HCT116 (cell line): ENCODE measurements at regions not wholly inside any gene's neighbourhood (a gene's known extent, or its start where the extent isn't known, plus 50 kb on each side); places are given as distances from the start of the nearest gene placed in this dataset.

ENCODE experiments used
- ATAC-seq: fragments of 200-7000 bp; cut with Tn5 transposase; 2 replicates; pipeline ENCODE4 v1.9.1; 2020; ENCODE audit warnings: mild to moderate bottlenecking, moderate library complexity
- BruUV-seq: library from RNA; stranded (reverse); fragments of 400-500 nt; replicated peaks from 2 replicates; lab custom pipeline; 2021; lab: Mats Ljungman, UMichigan
- CTCF ChIA-PET: fragments of 300-600 bp; sonication (Branson Sonifier 250); formaldehyde crosslinking; loops from one replicate; lab custom pipeline; 2021; ENCODE audit warnings: antibody characterized with exemption; lab: Charles Lee
- POLR2A ChIA-PET: fragments of 300-600, 350-600 bp; sonication (Branson Sonifier 250); formaldehyde crosslinking; loops from one replicate; lab custom pipeline; 2021; ENCODE audit warnings: antibody characterized with exemption; lab: Charles Lee
- RAD21 ChIA-PET, 2 experiments: fragments of 300-600 bp; sonication (Branson Sonifier 250); formaldehyde crosslinking; loops; one replicate each; lab custom pipeline; 2023; ENCODE audit warnings: low total read pairs in 2 of 2; ENCODE audit not compliant: uncharacterized antibody in 2 of 2, unreplicated experiment in 2 of 2, low non-redundant PET in 1 of 2; lab: Charles Lee
- DNase-seq: peaks from one replicate; pipeline ENCODE4 v3.0.0-alpha.2; 2010; ENCODE audit warnings: low read depth, low spot score
- H2AFZ ChIP-seq: fragments of 200-600 bp; shearing (Covaris generic), sonication (generic); 2 replicates; pipeline ENCODE4 v1.6.1; 2017; ENCODE audit warnings: low read depth, mixed run types, mixed read lengths, antibody characterized with exemption, low read length; ENCODE audit not compliant: poor library complexity, severe bottlenecking
- H3K27ac ChIP-seq: 2 replicates; pipeline ENCODE4 v1.5.1; 2012; ENCODE audit warnings: low read depth, low read length
- H3K27me3 ChIP-seq: fragments of 200-600 bp; sonication (generic); 2 replicates; pipeline ENCODE4 v1.6.1; 2016; ENCODE audit warnings: mixed run types, low read length, mixed read lengths; ENCODE audit not compliant: insufficient read depth
- H3K36me3 ChIP-seq, 2 experiments: fragments of 200-500 bp in 1 of 2; fragments of 200-600 bp in 1 of 2; sonication (Bioruptor generic) in 1 of 2; sonication (generic) in 1 of 2; 2 replicates each; pipeline versions ENCODE4 v1.5.1 to v1.6.1; 2014 to 2016; ENCODE audit warnings: low read length in 2 of 2, inconsistent platforms in 1 of 2, mixed read lengths in 1 of 2, mixed run types in 1 of 2; ENCODE audit not compliant: insufficient read depth in 2 of 2, control insufficient read depth in 1 of 2
- H3K4me1 ChIP-seq, 2 experiments: fragments of 200-600 bp in 1 of 2; sonication (generic) in 1 of 2; 2 replicates each; pipeline versions ENCODE4 v1.5.1 to v1.6.1; 2012 to 2017; ENCODE audit warnings: low read length in 2 of 2, inconsistent platforms in 1 of 2, mild to moderate bottlenecking in 1 of 2, mixed read lengths in 1 of 2, mixed run types in 1 of 2, moderate library complexity in 1 of 2; ENCODE audit not compliant: insufficient read depth in 2 of 2, control insufficient read depth in 1 of 2
- H3K4me2 ChIP-seq: fragments of 200-600 bp; sonication (generic); 2 replicates; pipeline ENCODE4 v1.6.1; 2017; ENCODE audit warnings: mixed run types, low read length, mixed read lengths
- H3K4me3 ChIP-seq, 2 experiments: fragments of 200-600 bp in 1 of 2; sonication (generic) in 1 of 2; replicated peaks in 1 of 2; 2 replicates each; pipeline ENCODE4 v1.5.1; 2011 to 2016; ENCODE audit warnings: low read length in 2 of 2, control low read depth in 1 of 2, low read depth in 1 of 2, mild to moderate bottlenecking in 1 of 2, mixed read lengths in 1 of 2, mixed run types in 1 of 2
- H3K79me2 ChIP-seq: fragments of 200-600 bp; sonication (generic); 2 replicates; pipeline ENCODE4 v1.6.1; 2017; ENCODE audit warnings: mild to moderate bottlenecking, mixed run types, low read length, moderate library complexity, mixed read lengths; ENCODE audit not compliant: insufficient read depth
- H3K9ac ChIP-seq: fragments of 200-600 bp; sonication (generic); 2 replicates; pipeline ENCODE4 v1.6.1; 2016; ENCODE audit warnings: low read length, mixed read lengths
- H3K9me2 ChIP-seq: fragments of 200-600 bp; sonication (generic), shearing (Covaris generic); 2 replicates; pipeline ENCODE4 v1.6.1; 2017; ENCODE audit warnings: mixed run types, mild to moderate bottlenecking, moderate library complexity; ENCODE audit not compliant: insufficient read depth
- H3K9me3 ChIP-seq, 2 experiments: fragments of 200-500 bp in 1 of 2; fragments of 200-600 bp in 1 of 2; sonication (Bioruptor generic) in 1 of 2; sonication (generic) in 1 of 2; 2 replicates each; pipeline ENCODE4 v1.6.1; 2014 to 2017; ENCODE audit warnings: low read length in 2 of 2, mixed read lengths in 2 of 2, inconsistent platforms in 1 of 2, low read depth in 1 of 2, mild to moderate bottlenecking in 1 of 2, mixed run types in 1 of 2, moderate library complexity in 1 of 2; ENCODE audit not compliant: control insufficient read depth in 1 of 2, insufficient read depth in 1 of 2
- H4K20me1 ChIP-seq: fragments of 200-600 bp; sonication (generic), shearing (Covaris generic); 2 replicates; pipeline ENCODE4 v1.6.1; 2017; ENCODE audit warnings: mixed run types, mild to moderate bottlenecking, moderate library complexity; ENCODE audit not compliant: insufficient read depth
- CBX3 ChIP-seq: IDR thresholded peaks from 2 replicates; pipeline ENCODE4 v1.6.1; 2012; ENCODE audit warnings: low read depth
- CEBPB ChIP-seq: IDR thresholded peaks from 2 replicates; pipeline ENCODE4 v1.6.1; 2012; ENCODE audit warnings: low read depth
- CTCF ChIP-seq, 3 experiments: fragments of 200-600 bp in 1 of 3; sonication (generic) in 1 of 3; IDR thresholded peaks in 2 of 3; conservative IDR thresholded peaks in 1 of 3; 2 replicates each; pipeline ENCODE4 v1.5.1; 2012 to 2017; ENCODE audit warnings: low read depth in 2 of 3, low read length in 2 of 3, antibody characterized with exemption in 1 of 3, borderline replicate concordance in 1 of 3, control low read depth in 1 of 3, mild to moderate bottlenecking in 1 of 3, mixed read lengths in 1 of 3, mixed run types in 1 of 3, moderate library complexity in 1 of 3; ENCODE audit not compliant: insufficient read depth in 1 of 3
- EGR1 ChIP-seq: IDR thresholded peaks from 2 replicates; pipeline ENCODE4 v1.6.1; 2012; ENCODE audit warnings: low read depth
- EZH2 ChIP-seq: fragments of 200-600 bp; sonication (generic); IDR thresholded peaks from 2 replicates; pipeline ENCODE4 v1.6.1; 2017; ENCODE audit warnings: antibody characterized with exemption, mixed run types
- EZH2phosphoT487 ChIP-seq: fragments of 200-600 bp; IDR thresholded peaks from 2 replicates; pipeline ENCODE4 v1.6.1; 2018; ENCODE audit warnings: antibody characterized with exemption, borderline replicate concordance
- FOSL1 ChIP-seq: IDR thresholded peaks from 2 replicates; pipeline ENCODE4 v1.6.1; 2012; ENCODE audit warnings: low read depth
- POLR2AphosphoS5 ChIP-seq: IDR thresholded peaks from 2 replicates; pipeline ENCODE4 v1.6.1; 2011; ENCODE audit warnings: mild to moderate bottlenecking, low read depth, low read length, moderate library complexity
- RAD21 ChIP-seq: IDR thresholded peaks from 2 replicates; pipeline ENCODE4 v1.6.1; 2012; ENCODE audit warnings: low read depth, mild to moderate bottlenecking
- YY1 ChIP-seq: IDR thresholded peaks from 2 replicates; pipeline ENCODE4 v1.6.1; 2011; ENCODE audit warnings: low read length, low read depth, moderate library complexity, mild to moderate bottlenecking; ENCODE audit not compliant: insufficient replicate concordance; ENCODE audit errors: extremely low read depth
- ZFX ChIP-seq: fragments of 450-650 bp; IDR thresholded peaks from 2 replicates; pipeline ENCODE4 v1.6.1; 2017
- ZNF274 ChIP-seq: fragments of 200-500 bp; sonication (Bioruptor generic); IDR thresholded peaks from 2 replicates; pipeline ENCODE4 v1.6.1; 2014; ENCODE audit warnings: mild to moderate bottlenecking, low read depth, low read length, inconsistent platforms
- intact Hi-C: fragments of 100-400 bp; cut with micrococcal nuclease; formaldehyde crosslinking; loops from 2 replicates; pipeline ENCODE4 v1.10.0; 2022
- TF ChIP-seq, protein P1 (sequence below): IDR thresholded peaks from 2 replicates; pipeline ENCODE4 v1.6.1; 2011; ENCODE audit warnings: mild to moderate bottlenecking, low read length, moderate library complexity; ENCODE audit not compliant: insufficient replicate concordance; ENCODE audit errors: extremely low read depth
- TF ChIP-seq, protein P2 (sequence below): IDR thresholded peaks from 2 replicates; pipeline ENCODE4 v1.6.1; 2012; ENCODE audit warnings: low read depth
- TF ChIP-seq, protein P3 (sequence below): IDR thresholded peaks from 2 replicates; pipeline ENCODE4 v1.6.1; 2012

DNA sequence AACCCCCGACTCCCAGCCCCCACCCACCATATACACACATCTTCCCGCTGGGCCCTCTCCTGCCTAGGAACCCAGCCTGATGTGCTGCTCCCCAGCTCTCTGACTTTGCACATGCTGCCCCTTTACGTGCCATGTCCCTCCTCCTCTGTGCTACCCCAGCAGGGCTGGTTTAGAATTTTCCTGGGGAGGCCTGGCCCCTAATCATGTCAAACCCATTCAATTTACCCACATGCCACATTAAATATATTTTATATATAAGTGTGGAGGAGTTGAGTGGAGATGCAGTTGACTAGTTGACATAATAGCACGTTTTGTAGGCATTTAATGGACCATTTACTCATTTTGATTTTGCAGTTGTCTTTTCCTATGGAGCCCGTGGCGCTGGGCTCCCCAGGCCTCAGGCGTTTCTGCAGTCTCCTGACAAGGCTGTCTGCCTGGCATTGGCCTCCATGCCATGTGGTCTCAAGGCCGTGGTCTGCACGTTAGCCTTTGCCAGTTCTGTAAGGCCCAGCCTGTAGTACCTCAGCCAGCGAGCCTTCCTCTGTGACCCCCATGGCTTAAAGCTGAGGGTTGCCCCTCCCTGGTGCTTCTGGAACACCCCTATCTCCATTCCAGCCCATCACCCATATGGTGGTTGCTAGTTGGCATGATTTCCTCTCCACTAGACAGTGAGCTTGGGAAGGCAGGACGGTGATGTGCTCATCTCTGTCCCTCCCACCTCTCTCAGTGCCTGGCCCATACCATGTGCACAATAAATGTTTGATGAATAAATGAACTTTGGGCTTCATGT is 155.8 kb downstream of the TLE3 start:
- DNase-seq, result no peak
- H2AFZ ChIP-seq, result no peak overlapping the region
- ATAC-seq, result no peak
- intact Hi-C loops, result no loop called here
- no peak overlapping the region for H3K4me3 ChIP-seq
- H3K9me3 ChIP-seq, result no peaks in the 10 kb centered on the region
- no TSS peak for BruUV-seq
- ChIA-PET RAD21 (no interaction called here), CTCF (no interaction called here), POLR2A (no interaction called here)
- no peak overlapping the region for H3K4me2 ChIP-seq
- H3K27me3 ChIP-seq, result peaks cover 12% of the 10 kb centered on the region; the same call in 1 of the 2 replicates
- H3K36me3 ChIP-seq, result no peaks in the 10 kb centered on the region
- no peak overlapping the region for H3K27ac ChIP-seq
- H3K9me2 ChIP-seq, result no peaks in the 10 kb centered on the region
- H3K79me2 ChIP-seq, result no peaks in the 10 kb centered on the region
- TF ChIP-seq ZFX (no peak), CEBPB (no peak), YY1 (no peak), EGR1 (no peak), CTCF (IDR thresholded peaks at IDR 0.05 in 2 of 3, conservative IDR thresholded peaks at IDR 0.05 in 1 of 3; ENCODE audit: borderline replicate concordance in 1 of 3, insufficient read depth in 1 of 3, low read depth in 2 of 3, low read length in 2 of 3) (no peak), POLR2AphosphoS5 (no peak), EZH2 (no peak), CBX3 (no peak), EZH2phosphoT487 (no peak), RAD21 (no peak), FOSL1 (no peak), ZNF274 (no peak)
- TF ChIP-seq, protein P1, sequence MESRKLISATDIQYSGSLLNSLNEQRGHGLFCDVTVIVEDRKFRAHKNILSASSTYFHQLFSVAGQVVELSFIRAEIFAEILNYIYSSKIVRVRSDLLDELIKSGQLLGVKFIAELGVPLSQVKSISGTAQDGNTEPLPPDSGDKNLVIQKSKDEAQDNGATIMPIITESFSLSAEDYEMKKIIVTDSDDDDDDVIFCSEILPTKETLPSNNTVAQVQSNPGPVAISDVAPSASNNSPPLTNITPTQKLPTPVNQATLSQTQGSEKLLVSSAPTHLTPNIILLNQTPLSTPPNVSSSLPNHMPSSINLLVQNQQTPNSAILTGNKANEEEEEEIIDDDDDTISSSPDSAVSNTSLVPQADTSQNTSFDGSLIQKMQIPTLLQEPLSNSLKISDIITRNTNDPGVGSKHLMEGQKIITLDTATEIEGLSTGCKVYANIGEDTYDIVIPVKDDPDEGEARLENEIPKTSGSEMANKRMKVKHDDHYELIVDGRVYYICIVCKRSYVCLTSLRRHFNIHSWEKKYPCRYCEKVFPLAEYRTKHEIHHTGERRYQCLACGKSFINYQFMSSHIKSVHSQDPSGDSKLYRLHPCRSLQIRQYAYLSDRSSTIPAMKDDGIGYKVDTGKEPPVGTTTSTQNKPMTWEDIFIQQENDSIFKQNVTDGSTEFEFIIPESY, result no peak
- TF ChIP-seq, protein P2, sequence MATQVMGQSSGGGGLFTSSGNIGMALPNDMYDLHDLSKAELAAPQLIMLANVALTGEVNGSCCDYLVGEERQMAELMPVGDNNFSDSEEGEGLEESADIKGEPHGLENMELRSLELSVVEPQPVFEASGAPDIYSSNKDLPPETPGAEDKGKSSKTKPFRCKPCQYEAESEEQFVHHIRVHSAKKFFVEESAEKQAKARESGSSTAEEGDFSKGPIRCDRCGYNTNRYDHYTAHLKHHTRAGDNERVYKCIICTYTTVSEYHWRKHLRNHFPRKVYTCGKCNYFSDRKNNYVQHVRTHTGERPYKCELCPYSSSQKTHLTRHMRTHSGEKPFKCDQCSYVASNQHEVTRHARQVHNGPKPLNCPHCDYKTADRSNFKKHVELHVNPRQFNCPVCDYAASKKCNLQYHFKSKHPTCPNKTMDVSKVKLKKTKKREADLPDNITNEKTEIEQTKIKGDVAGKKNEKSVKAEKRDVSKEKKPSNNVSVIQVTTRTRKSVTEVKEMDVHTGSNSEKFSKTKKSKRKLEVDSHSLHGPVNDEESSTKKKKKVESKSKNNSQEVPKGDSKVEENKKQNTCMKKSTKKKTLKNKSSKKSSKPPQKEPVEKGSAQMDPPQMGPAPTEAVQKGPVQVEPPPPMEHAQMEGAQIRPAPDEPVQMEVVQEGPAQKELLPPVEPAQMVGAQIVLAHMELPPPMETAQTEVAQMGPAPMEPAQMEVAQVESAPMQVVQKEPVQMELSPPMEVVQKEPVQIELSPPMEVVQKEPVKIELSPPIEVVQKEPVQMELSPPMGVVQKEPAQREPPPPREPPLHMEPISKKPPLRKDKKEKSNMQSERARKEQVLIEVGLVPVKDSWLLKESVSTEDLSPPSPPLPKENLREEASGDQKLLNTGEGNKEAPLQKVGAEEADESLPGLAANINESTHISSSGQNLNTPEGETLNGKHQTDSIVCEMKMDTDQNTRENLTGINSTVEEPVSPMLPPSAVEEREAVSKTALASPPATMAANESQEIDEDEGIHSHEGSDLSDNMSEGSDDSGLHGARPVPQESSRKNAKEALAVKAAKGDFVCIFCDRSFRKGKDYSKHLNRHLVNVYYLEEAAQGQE, result no peak
- TF ChIP-seq, protein P3, sequence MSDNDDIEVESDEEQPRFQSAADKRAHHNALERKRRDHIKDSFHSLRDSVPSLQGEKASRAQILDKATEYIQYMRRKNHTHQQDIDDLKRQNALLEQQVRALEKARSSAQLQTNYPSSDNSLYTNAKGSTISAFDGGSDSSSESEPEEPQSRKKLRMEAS, result no peak
- H3K9ac ChIP-seq, result no peak overlapping the region
- no peaks in the 10 kb centered on the region for H3K4me1 ChIP-seq
- H4K20me1 ChIP-seq, result no peaks in the 10 kb centered on the region
